ENCODE measurements at regions not wholly inside any gene's neighbourhood (a gene's known extent, or its start where the extent isn't known, plus 50 kb on each side); places are given as distances from the start of the nearest gene placed in this dataset.

GRCh38 chr7:12898004-12898403 lies 210.6 kb downstream of the ARL4A start:
- TF ChIP-seq, protein P1, sequence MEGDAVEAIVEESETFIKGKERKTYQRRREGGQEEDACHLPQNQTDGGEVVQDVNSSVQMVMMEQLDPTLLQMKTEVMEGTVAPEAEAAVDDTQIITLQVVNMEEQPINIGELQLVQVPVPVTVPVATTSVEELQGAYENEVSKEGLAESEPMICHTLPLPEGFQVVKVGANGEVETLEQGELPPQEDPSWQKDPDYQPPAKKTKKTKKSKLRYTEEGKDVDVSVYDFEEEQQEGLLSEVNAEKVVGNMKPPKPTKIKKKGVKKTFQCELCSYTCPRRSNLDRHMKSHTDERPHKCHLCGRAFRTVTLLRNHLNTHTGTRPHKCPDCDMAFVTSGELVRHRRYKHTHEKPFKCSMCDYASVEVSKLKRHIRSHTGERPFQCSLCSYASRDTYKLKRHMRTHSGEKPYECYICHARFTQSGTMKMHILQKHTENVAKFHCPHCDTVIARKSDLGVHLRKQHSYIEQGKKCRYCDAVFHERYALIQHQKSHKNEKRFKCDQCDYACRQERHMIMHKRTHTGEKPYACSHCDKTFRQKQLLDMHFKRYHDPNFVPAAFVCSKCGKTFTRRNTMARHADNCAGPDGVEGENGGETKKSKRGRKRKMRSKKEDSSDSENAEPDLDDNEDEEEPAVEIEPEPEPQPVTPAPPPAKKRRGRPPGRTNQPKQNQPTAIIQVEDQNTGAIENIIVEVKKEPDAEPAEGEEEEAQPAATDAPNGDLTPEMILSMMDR (IDR thresholded peaks at IDR 0.05) = no peak
- no peak for TF ChIP-seq POLR2A (IDR thresholded peaks at IDR 0.05)
